ENCODE measurements at regions not wholly inside any gene's neighbourhood (a gene's known extent, or its start where the extent isn't known, plus 50 kb on each side); places are given as distances from the start of the nearest gene placed in this dataset.

- TF ChIP-seq CTCF (IDR thresholded peaks at IDR 0.05) (no peak), POLR2A (IDR thresholded peaks at IDR 0.05) (no peak), POLR2AphosphoS5 (IDR thresholded peaks at IDR 0.05) (no peak)
Observed at GRCh38 chr1:199918196-199918769, 109.2 kb upstream of the NR5A2 start.

Data from sigmoid colon (tissue), 4 donors.